HG03342 (cell line): ENCODE measurements at regions not wholly inside any gene's neighbourhood (a gene's known extent, or its start where the extent isn't known, plus 50 kb on each side); places are given as distances from the start of the nearest gene placed in this dataset.

Experiments used
- ATAC-seq: cut with Tn5 transposase; IDR thresholded peaks from one replicate; pipeline ENCODE4 v1.9.1; 2021; ENCODE audit warnings: mild to moderate bottlenecking, moderate library complexity; ENCODE audit not compliant: unreplicated experiment

DNA sequence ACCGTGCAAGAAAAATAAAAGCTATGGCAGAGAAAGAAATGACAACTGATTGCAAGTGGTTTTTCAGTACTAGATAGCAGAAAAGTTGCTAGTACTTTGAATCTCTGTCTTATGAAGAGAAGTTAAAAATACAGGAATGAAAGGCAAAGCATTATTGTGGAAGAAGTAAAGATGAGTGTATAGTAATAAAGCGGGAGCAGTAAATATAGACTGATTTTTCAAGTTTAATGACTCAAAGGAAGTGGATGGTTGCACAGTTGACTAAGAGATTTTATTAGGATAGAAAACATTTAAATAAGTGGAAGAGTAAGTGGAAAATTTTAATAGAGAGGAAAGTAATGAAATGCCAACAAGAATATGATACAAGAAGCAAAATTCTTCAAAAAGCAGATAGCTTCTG lies 1076.1 kb upstream of the CADM2 start:
- no peak for ATAC-seq

- ATAC-seq, result no peak
Measured at GRCh38 chr3:83890039-83890762, 1068.6 kb upstream of the CADM2 start.

- no peak for ATAC-seq
Measured at GRCh38 chr3:83890763-83891135, 1068.0 kb upstream of the CADM2 start.

GRCh38 chr3:83894223-83894622 lies 1064.6 kb upstream of the CADM2 start:
- ATAC-seq, result no peak

DNA sequence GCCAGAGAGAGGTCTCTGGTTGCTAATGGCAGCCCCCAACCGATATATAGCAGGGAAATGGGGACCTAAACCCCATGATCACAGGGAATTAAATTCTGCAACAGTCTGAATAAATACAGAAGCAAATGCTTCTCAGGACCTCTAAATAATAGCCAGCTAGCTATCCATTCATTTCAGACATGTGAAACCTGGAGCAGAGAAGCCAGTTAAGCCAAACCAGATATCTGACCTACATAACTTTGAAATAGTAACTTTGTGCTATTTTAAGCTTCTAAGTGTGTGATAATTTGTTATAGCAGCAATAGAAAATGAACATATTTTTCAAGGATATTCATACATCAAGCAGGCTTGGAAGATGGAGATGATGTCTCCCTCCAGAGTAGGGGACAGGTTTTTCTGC lies 1062.9 kb upstream of the CADM2 start:
- ATAC-seq, result no peak

GRCh38 chr3:83902787-83903533 lies 1055.8 kb upstream of the CADM2 start:
- no peak for ATAC-seq

DNA sequence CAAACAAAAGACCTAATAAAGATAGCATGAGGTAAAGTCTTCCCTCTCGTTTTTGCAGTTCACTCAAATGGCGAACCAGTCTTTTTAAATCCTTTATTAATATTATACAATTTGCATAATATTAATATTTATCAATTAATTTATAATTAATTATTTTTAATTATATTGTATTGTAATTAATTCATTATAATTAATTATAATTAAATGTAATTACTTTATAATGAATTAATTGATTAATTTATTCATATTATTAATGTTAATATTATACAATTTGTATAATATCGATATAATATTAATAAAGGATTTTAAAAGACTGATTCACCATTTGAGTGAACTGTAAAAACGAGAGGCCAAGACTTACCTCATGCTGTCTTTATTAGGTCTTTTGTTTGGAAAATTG lies 1045.4 kb upstream of the CADM2 start:
- ATAC-seq, result no peak

GRCh38 chr3:83926291-83926690 lies 1032.5 kb upstream of the CADM2 start:
- ATAC-seq, result no peak

DNA sequence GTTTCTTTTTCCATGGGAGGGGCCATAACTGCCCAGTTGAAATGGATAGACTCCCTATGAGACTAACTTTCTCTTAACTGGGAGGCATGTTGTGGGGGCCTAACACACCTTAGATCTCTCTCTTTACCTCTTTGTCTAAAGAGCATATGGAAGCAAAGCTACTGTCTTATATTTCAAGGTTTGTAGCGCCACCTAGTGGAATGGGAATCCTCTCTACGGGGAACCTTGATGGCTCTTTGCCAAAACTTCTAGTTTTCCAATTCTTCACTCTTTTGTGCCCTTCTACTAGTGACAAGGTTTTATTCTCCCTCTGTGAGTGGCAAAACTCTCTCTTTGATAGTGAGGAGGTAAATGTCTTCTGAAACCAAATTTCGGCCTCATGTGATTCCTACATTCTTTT lies 1030.4 kb upstream of the CADM2 start:
- no peak for ATAC-seq

- ATAC-seq, result no peak
Measured at GRCh38 chr3:83928903-83929302, 1029.9 kb upstream of the CADM2 start.

- ATAC-seq, result no peak
Measured at GRCh38 chr3:83934192-83935021, 1024.4 kb upstream of the CADM2 start.

GRCh38 chr3:83938491-83938890 lies 1020.3 kb upstream of the CADM2 start:
- ATAC-seq, result no peak

GRCh38 chr3:83941990-83942745 lies 1016.6 kb upstream of the CADM2 start:
- ATAC-seq, result no peak

- no peak for ATAC-seq
Measured at GRCh38 chr3:83946049-83946448, 1012.7 kb upstream of the CADM2 start.

GRCh38 chr3:83946554-83946953 lies 1012.2 kb upstream of the CADM2 start:
- ATAC-seq, result no peak

DNA sequence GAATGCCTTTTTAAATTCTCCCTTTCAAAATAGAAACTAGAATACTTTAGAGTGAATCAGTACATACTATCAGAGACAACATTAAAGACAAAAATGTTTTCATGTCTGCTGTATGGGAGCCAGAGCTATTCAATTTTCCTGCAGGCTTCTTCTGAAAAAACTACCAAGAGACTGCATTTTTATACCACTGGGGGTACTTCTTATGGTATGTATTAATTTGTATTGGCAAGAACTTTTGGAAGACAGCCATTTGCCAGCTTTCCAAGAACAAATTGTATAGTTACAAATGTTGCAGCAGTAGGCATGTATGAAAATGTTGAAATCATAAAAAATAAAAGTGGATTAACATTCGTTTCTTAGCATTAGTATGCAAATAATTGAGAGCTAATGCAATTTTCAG lies 1010.0 kb upstream of the CADM2 start:
- no peak for ATAC-seq

GRCh38 chr3:83953417-83954089 lies 1005.2 kb upstream of the CADM2 start:
- no peak for ATAC-seq

GRCh38 chr3:83956431-83956830 lies 1002.4 kb upstream of the CADM2 start:
- ATAC-seq, result no peak

DNA sequence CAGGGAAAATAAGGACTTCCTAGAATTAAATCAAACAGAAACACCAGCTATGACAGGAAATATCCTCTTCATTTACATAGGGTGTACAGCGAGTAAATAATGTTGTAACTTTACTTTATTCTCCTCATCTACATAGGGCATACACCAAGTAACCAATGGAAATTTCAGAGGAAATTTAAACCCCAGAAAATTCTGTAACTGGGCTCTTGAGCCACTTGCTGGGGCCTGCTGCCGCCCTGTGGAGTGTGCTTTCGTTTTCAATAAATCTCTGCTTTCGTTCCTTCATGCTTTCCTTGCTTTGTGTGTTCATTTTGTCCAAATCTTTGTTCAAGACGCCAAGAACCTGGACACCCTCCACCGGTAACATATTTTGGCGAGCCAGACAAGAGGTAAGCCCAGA lies 990.4 kb upstream of the CADM2 start:
- no peak for ATAC-seq

- no peak for ATAC-seq
Measured at GRCh38 chr3:83971666-83972065, 987.1 kb upstream of the CADM2 start.
